ENCODE measurements at regions not wholly inside any gene's neighbourhood (a gene's known extent, or its start where the extent isn't known, plus 50 kb on each side); places are given as distances from the start of the nearest gene placed in this dataset.

GRCh38 chr1:195756109-195756508 is 852.1 kb downstream of the KCNT2 start:
- FAIRE-seq (no peak), DNase-seq (ENCODE audit: low read depth) (no peak)
- H3K4me3 ChIP-seq (ENCODE audit: low read depth, low read length): no peak overlapping the region
- no peak for TF ChIP-seq CTCF (IDR thresholded peaks at IDR 0.05; ENCODE audit: insufficient read depth, low read length, severe bottlenecking)
- no peaks in the 10 kb centered on the region for H3K27me3 ChIP-seq (ENCODE audit: control insufficient read depth, insufficient read depth, low read length)
- H3K36me3 ChIP-seq (ENCODE audit: control insufficient read depth, insufficient read depth, low read length): no peaks in the 10 kb centered on the region

- Histone ChIP-seq H3K27me3 (ENCODE audit: control insufficient read depth, insufficient read depth, low read length) (no peaks in the 10 kb centered on the region), H3K4me3 (ENCODE audit: low read depth, low read length) (no peak overlapping the region), H3K36me3 (ENCODE audit: control insufficient read depth, insufficient read depth, low read length) (no peaks in the 10 kb centered on the region)
- TF ChIP-seq CTCF (IDR thresholded peaks at IDR 0.05; ENCODE audit: insufficient read depth, low read length, severe bottlenecking): no peak
- DNase-seq (ENCODE audit: low read depth): peak; percentile 53
- no peak for FAIRE-seq
Measured at GRCh38 chr1:195754874-195755273, 853.4 kb downstream of the KCNT2 start.

GRCh38 chr1:195754303-195754702 is 853.9 kb downstream of the KCNT2 start:
- no peak for TF ChIP-seq CTCF (IDR thresholded peaks at IDR 0.05; ENCODE audit: insufficient read depth, low read length, severe bottlenecking)
- H3K36me3 ChIP-seq (ENCODE audit: control insufficient read depth, insufficient read depth, low read length): no peaks in the 10 kb centered on the region
- no peak overlapping the region for H3K4me3 ChIP-seq (ENCODE audit: low read depth, low read length)
- FAIRE-seq: no peak
- H3K27me3 ChIP-seq (ENCODE audit: control insufficient read depth, insufficient read depth, low read length): no peaks in the 10 kb centered on the region
- no peak for DNase-seq (ENCODE audit: low read depth)

GRCh38 chr1:195748969-195749368 is 859.3 kb downstream of the KCNT2 start:
- Histone ChIP-seq H3K4me3 (ENCODE audit: low read depth, low read length) (no peak overlapping the region), H3K27me3 (ENCODE audit: control insufficient read depth, insufficient read depth, low read length) (no peaks in the 10 kb centered on the region), H3K36me3 (ENCODE audit: control insufficient read depth, insufficient read depth, low read length) (no peaks in the 10 kb centered on the region)
- FAIRE-seq: no peak
- no peak for TF ChIP-seq CTCF (IDR thresholded peaks at IDR 0.05; ENCODE audit: insufficient read depth, low read length, severe bottlenecking)
- peak; percentile 19 for DNase-seq (ENCODE audit: low read depth)

GRCh38 chr1:195745189-195746010 is 862.8 kb downstream of the KCNT2 start:
- no peaks in the 10 kb centered on the region for H3K36me3 ChIP-seq (ENCODE audit: control insufficient read depth, insufficient read depth, low read length)
- no peak for FAIRE-seq
- no peak for TF ChIP-seq CTCF (IDR thresholded peaks at IDR 0.05; ENCODE audit: insufficient read depth, low read length, severe bottlenecking)
- H3K27me3 ChIP-seq (ENCODE audit: control insufficient read depth, insufficient read depth, low read length): no peaks in the 10 kb centered on the region
- peak; percentile 55 for DNase-seq (ENCODE audit: low read depth)
- H3K4me3 ChIP-seq (ENCODE audit: low read depth, low read length): no peak overlapping the region

- no peak for TF ChIP-seq CTCF (IDR thresholded peaks at IDR 0.05; ENCODE audit: insufficient read depth, low read length, severe bottlenecking)
- FAIRE-seq: no peak
- no peaks in the 10 kb centered on the region for H3K36me3 ChIP-seq (ENCODE audit: control insufficient read depth, insufficient read depth, low read length)
- H3K4me3 ChIP-seq (ENCODE audit: low read depth, low read length): no peak overlapping the region
- H3K27me3 ChIP-seq (ENCODE audit: control insufficient read depth, insufficient read depth, low read length): no peaks in the 10 kb centered on the region
- no peak for DNase-seq (ENCODE audit: low read depth)
Measured at GRCh38 chr1:195744256-195744655, 864.0 kb downstream of the KCNT2 start.

Measured in bronchial epithelial cell (primary cell).